Transverse colon (tissue), 4 donors: ENCODE measurements at regions not wholly inside any gene's neighbourhood (a gene's known extent, or its start where the extent isn't known, plus 50 kb on each side); places are given as distances from the start of the nearest gene placed in this dataset.

Source experiments
- CTCF ChIP-seq, 5 experiments: fragments of 200-600 bp in 3 of 5; fragments of 450-650 bp in 2 of 5; sonication (generic) in 3 of 5; IDR thresholded peaks; 1 replicate in 2 of 5; 2 replicates in 3 of 5; pipeline ENCODE4 v1.5.1; 2016 to 2017; ENCODE audit warnings: antibody characterized with exemption in 5 of 5, inconsistent platforms in 3 of 5, mild to moderate bottlenecking in 2 of 5, moderate library complexity in 1 of 5
- POLR2AphosphoS5 ChIP-seq, 3 donors: sonication (generic); formaldehyde crosslinking; IDR thresholded peaks; one replicate each; pipeline ENCODE4 v1.6.1; 2016; ENCODE audit warnings: antibody characterized with exemption in 3 of 3

- TF ChIP-seq CTCF (IDR thresholded peaks at IDR 0.05) (no peak), POLR2AphosphoS5 (IDR thresholded peaks at IDR 0.05) (no peak)
These were observed 92.5 kb downstream of the OLFM1 start for GRCh38 chr9:135179976-135180375.
